HCT116 (cell line): ENCODE measurements at regions not wholly inside any gene's neighbourhood (a gene's known extent, or its start where the extent isn't known, plus 50 kb on each side); places are given as distances from the start of the nearest gene placed in this dataset.

ENCODE experiments used
- CEBPB ChIP-seq: IDR thresholded peaks from 2 replicates; pipeline ENCODE4 v1.6.1; 2012; ENCODE audit warnings: low read depth
- ELF1 ChIP-seq: IDR thresholded peaks from 2 replicates; pipeline ENCODE4 v1.6.1; 2012; ENCODE audit warnings: low read depth, borderline replicate concordance
- EZH2 ChIP-seq: fragments of 200-600 bp; sonication (generic); IDR thresholded peaks from 2 replicates; pipeline ENCODE4 v1.6.1; 2017; ENCODE audit warnings: antibody characterized with exemption, mixed run types
- EZH2phosphoT487 ChIP-seq: fragments of 200-600 bp; IDR thresholded peaks from 2 replicates; pipeline ENCODE4 v1.6.1; 2018; ENCODE audit warnings: antibody characterized with exemption, borderline replicate concordance
- JUND ChIP-seq: IDR thresholded peaks from 2 replicates; pipeline ENCODE4 v1.6.1; 2012
- MAX ChIP-seq: IDR thresholded peaks from 2 replicates; pipeline ENCODE4 v1.6.1; 2012
- POLR2A ChIP-seq: IDR thresholded peaks from 2 replicates; pipeline ENCODE4 v1.7.0; 2011; ENCODE audit warnings: borderline replicate concordance; ENCODE audit not compliant: insufficient read depth, insufficient read length; ENCODE audit errors: extremely low read depth
- POLR2AphosphoS5 ChIP-seq: IDR thresholded peaks from 2 replicates; pipeline ENCODE4 v1.6.1; 2011; ENCODE audit warnings: mild to moderate bottlenecking, low read depth, low read length, moderate library complexity
- REST ChIP-seq: IDR thresholded peaks from 2 replicates; pipeline ENCODE4 v1.6.1; 2012; ENCODE audit warnings: low read depth
- SIN3A ChIP-seq: IDR thresholded peaks from 2 replicates; pipeline ENCODE4 v1.6.1; 2012; ENCODE audit warnings: low read depth
- TCF7L2 ChIP-seq: IDR thresholded peaks from 2 replicates; pipeline ENCODE4 v1.7.0; 2011; ENCODE audit warnings: borderline replicate concordance, inconsistent platforms; ENCODE audit not compliant: insufficient read depth, insufficient read length; ENCODE audit errors: extremely low read depth
- YY1 ChIP-seq: IDR thresholded peaks from 2 replicates; pipeline ENCODE4 v1.6.1; 2011; ENCODE audit warnings: low read length, low read depth, moderate library complexity, mild to moderate bottlenecking; ENCODE audit not compliant: insufficient replicate concordance; ENCODE audit errors: extremely low read depth
- ZNF274 ChIP-seq: fragments of 200-500 bp; sonication (Bioruptor generic); IDR thresholded peaks from 2 replicates; pipeline ENCODE4 v1.6.1; 2014; ENCODE audit warnings: mild to moderate bottlenecking, low read depth, low read length, inconsistent platforms
- TF ChIP-seq, protein P1 (sequence below), 3 experiments: fragments of 200-600 bp in 1 of 3; sonication (generic) in 1 of 3; IDR thresholded peaks in 2 of 3; conservative IDR thresholded peaks in 1 of 3; 2 replicates each; pipeline ENCODE4 v1.5.1; 2012 to 2017; ENCODE audit warnings: low read depth in 2 of 3, low read length in 2 of 3, antibody characterized with exemption in 1 of 3, borderline replicate concordance in 1 of 3, control low read depth in 1 of 3, mild to moderate bottlenecking in 1 of 3, mixed read lengths in 1 of 3, mixed run types in 1 of 3, moderate library complexity in 1 of 3; ENCODE audit not compliant: insufficient read depth in 1 of 3

- TF ChIP-seq, protein P1, sequence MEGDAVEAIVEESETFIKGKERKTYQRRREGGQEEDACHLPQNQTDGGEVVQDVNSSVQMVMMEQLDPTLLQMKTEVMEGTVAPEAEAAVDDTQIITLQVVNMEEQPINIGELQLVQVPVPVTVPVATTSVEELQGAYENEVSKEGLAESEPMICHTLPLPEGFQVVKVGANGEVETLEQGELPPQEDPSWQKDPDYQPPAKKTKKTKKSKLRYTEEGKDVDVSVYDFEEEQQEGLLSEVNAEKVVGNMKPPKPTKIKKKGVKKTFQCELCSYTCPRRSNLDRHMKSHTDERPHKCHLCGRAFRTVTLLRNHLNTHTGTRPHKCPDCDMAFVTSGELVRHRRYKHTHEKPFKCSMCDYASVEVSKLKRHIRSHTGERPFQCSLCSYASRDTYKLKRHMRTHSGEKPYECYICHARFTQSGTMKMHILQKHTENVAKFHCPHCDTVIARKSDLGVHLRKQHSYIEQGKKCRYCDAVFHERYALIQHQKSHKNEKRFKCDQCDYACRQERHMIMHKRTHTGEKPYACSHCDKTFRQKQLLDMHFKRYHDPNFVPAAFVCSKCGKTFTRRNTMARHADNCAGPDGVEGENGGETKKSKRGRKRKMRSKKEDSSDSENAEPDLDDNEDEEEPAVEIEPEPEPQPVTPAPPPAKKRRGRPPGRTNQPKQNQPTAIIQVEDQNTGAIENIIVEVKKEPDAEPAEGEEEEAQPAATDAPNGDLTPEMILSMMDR (IDR thresholded peaks at IDR 0.05 in 2 of 3, conservative IDR thresholded peaks at IDR 0.05 in 1 of 3; ENCODE audit: borderline replicate concordance in 1 of 3, insufficient read depth in 1 of 3, low read depth in 2 of 3, low read length in 2 of 3): no peak
- no peak for TF ChIP-seq POLR2A
- TF ChIP-seq POLR2AphosphoS5: no peak
- no peak for TF ChIP-seq YY1
- TF ChIP-seq CEBPB: no peak
- TF ChIP-seq TCF7L2: no peak
- no peak for TF ChIP-seq ZNF274
- TF ChIP-seq EZH2: no peak
- TF ChIP-seq JUND: no peak
- no peak for TF ChIP-seq MAX
- no peak for TF ChIP-seq SIN3A
- TF ChIP-seq ELF1: no peak
- TF ChIP-seq REST: no peak
- TF ChIP-seq EZH2phosphoT487: no peak
Measured at GRCh38 chr10:61067671-61068336, 123.8 kb upstream of the RHOBTB1 start.
